Prostate gland (tissue), 2 donors: ENCODE measurements at regions not wholly inside any gene's neighbourhood (a gene's known extent, or its start where the extent isn't known, plus 50 kb on each side); places are given as distances from the start of the nearest gene placed in this dataset.

Experiments used
- POLR2A ChIP-seq: fragments of 450-650 bp; IDR thresholded peaks from one replicate; pipeline ENCODE4 v1.6.1; 2016; ENCODE audit warnings: antibody characterized with exemption, mild to moderate bottlenecking
- POLR2AphosphoS5 ChIP-seq: sonication (generic); formaldehyde crosslinking; IDR thresholded peaks from one replicate; pipeline ENCODE4 v1.6.1; 2017; ENCODE audit warnings: antibody characterized with exemption
- TF ChIP-seq, protein P1 (sequence below), 4 experiments: fragments of 200-600 bp in 2 of 4; fragments of 450-650 bp in 2 of 4; sonication (generic) in 2 of 4; IDR thresholded peaks; 1 replicate in 3 of 4; 2 replicates in 1 of 4; pipeline ENCODE4 v1.5.1; 2016 to 2019; ENCODE audit warnings: antibody characterized with exemption in 4 of 4, mild to moderate bottlenecking in 2 of 4, moderate library complexity in 2 of 4

DNA sequence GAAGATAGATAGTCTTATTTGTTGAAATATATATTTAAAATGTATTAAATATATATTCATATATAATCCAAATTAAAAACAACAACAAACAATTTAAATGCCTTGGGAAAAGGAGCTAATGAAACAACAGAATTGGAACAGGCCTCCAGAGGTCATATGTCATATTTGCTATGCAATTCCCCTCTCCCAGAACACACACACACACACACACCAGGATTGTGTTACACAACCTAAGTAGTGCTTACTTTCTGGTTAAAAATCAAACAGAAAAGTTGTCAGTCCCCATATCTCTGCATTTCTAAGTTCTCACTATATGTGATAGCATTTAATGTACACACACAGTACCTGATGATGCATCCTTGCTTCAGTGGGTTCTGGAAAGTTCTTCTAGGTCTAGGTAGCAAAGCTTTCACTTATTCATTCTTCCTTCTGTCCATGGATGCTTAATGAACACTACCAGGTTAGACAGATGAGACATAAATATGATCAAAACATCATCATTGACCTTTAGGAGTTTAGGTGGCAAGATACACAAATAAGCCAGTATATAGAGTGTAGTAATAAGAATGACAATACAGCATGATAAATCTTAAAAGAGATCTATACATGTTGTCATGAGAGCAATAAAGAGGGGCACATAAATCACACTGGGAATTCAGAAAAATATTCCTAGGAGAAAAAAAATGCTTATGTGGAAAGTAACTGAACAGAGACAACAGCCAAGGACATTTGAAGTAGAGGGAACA lies 662.8 kb downstream of the PTPRC start:
- TF ChIP-seq, protein P1, sequence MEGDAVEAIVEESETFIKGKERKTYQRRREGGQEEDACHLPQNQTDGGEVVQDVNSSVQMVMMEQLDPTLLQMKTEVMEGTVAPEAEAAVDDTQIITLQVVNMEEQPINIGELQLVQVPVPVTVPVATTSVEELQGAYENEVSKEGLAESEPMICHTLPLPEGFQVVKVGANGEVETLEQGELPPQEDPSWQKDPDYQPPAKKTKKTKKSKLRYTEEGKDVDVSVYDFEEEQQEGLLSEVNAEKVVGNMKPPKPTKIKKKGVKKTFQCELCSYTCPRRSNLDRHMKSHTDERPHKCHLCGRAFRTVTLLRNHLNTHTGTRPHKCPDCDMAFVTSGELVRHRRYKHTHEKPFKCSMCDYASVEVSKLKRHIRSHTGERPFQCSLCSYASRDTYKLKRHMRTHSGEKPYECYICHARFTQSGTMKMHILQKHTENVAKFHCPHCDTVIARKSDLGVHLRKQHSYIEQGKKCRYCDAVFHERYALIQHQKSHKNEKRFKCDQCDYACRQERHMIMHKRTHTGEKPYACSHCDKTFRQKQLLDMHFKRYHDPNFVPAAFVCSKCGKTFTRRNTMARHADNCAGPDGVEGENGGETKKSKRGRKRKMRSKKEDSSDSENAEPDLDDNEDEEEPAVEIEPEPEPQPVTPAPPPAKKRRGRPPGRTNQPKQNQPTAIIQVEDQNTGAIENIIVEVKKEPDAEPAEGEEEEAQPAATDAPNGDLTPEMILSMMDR (IDR thresholded peaks at IDR 0.05) = no peak
- no peak for TF ChIP-seq POLR2AphosphoS5
- no peak for TF ChIP-seq POLR2A
